HG03175 (cell line): ENCODE measurements at regions not wholly inside any gene's neighbourhood (a gene's known extent, or its start where the extent isn't known, plus 50 kb on each side); places are given as distances from the start of the nearest gene placed in this dataset.
"Not testable (repeated sequence)": the region's sequence is repeated elsewhere in the genome, so short reads cannot be mapped to it uniquely, and the experiment has no call there.

Experiments used
- ATAC-seq: cut with Tn5 transposase; IDR thresholded peaks from one replicate; pipeline ENCODE4 v1.9.1; 2021; ENCODE audit warnings: mild to moderate bottlenecking, moderate library complexity; ENCODE audit not compliant: unreplicated experiment

DNA sequence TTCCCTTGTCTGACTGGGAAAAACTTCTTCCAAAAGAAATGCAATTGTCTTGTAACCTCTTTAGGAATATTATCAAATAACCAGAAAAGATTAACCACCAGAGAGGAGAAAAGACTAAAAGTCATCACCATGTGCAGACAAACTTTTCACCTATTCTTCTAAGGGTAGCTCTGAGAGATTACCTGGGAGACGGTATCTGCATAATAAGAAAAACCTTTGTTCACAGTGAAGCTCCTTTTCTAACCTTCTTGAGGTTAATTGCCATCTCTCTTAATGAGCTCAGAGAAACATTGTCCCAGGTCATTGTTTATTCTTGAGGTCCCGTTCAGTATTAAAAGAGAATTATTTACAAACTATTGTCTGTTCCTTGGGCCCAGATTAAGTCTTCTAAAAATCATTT is 1091.2 kb upstream of the LRRTM1 start:
- no peak for ATAC-seq

DNA sequence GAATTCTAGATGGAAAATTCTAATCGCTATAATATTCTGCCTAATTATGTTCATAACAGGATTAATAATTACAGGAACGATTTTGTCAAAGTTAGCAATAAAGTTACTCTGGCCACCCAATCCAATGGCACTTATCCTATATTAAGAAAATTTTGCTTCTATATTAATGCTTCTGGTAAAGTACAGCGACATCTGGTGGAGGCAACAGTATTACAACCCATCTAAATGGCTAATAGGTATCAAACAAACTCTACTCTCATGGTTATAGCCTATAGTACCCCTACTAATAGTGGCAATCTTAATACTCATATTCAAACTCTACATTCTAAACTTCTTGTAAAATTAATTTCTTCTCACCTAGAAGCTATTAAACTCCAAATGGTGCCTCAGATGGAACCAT is 1084.7 kb upstream of the LRRTM1 start:
- no peak for ATAC-seq

DNA sequence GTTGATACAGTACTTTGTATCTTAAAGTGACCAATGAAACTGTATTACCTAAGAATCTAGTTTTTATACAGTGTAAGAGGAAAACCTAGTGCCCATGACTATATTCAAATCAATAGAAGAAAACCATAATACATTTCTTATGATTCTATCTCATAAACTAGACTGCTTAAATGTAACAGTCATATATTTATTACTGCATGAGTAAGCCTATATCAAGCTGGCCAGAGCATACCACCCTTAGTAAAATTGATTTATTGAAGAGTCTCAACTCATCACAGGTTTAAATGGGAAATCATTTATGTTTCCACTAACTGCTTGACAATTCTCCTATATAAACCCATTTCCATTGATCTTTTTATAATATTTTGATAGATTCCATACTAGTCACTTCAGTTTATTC is 1059.2 kb upstream of the LRRTM1 start:
- no peak for ATAC-seq

DNA sequence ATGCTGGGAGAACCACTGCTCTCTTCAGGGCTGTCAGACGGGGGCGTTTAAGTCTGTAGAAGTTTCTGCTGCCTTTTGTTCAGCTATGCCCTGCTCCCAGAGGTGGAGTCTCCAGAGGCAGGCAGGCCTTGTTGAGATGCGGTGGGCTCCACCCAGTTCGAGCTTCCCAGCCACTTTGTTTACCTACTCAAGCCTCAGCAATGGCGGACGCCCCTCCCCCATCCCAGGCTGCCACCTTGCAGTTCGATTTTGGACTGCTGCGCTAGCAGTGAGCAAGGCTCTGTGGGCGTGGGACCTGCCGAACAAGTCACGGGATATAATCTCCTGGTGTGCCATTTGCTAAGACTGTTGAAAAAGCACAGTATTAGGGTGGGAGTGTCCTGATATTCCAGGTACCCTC is 1057.9 kb upstream of the LRRTM1 start:
- ATAC-seq: not testable (repeated sequence)

DNA sequence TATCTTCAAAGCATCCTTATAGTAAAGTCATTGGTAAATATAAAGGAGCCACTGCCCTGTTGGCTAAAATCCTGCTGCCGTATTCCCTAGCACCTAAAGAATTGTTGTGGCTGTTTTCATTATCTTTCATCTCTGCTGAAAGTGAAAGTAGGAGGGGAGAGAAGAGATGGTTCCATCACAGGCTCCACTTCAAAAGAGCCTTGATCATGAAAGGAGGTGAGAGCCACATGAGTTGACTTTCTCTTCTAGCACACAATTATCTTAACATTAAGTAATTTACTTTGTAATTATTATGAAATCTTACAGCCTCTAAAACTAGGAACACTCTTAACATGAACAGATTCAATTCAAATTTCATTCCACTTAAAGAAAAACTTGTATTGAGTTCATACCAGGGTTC is 1050.9 kb upstream of the LRRTM1 start:
- no peak for ATAC-seq

DNA sequence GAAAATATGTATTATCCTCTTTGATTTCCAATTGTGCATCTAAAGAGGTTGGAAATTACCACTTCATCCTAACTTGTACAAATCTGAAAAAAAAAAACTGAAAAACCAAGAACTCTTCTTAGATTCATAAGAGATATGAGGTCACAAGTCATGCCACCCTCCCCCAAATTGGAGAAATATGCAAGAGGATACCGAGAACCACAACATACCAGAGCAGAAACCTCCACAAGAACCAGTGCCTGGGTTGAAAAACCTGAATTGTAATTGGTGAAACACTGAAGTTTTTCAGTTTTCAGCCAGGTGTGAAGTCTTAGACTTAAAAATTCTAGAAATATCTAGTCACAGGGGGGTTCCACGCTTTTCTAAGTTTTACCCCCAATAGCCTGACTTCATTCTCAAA is 1029.5 kb upstream of the LRRTM1 start:
- ATAC-seq: no peak

DNA sequence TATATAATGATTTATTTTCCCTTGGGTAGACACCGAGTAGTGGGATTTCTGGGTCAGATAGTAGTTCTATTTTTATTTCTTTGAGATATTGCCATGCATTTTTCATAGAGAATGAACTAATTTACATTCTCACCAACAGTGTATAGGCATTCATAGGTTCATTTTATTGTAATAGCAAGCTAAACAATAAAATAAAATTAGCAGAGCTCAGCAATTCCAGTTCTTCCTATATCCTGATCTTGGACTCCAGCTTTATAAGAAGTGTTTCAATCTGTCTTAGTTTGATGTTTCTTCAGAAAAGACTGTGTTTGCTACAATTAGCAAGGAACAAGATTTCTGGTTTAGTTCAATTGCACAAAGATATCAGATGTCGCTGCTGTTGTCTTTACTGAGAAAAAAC is 1024.4 kb upstream of the LRRTM1 start:
- ATAC-seq: no peak

DNA sequence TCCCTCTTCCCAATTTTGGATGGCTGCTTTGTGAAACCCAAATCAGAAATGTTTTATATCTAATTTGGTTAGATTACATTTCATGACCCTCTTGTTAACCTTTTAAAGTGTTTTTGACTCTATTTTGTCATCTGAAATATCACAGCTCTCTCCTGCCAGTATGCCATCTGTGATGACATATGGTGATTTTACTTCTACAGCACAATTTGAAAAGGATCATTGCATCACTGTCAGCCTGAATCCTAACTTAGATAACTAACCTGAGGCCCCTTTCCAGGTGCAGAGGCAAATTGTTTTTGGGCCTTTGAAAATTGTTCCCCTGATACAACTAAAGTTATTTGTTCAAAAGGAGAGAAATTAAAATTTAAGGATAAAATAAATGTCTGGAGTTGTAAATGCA is 1023.4 kb upstream of the LRRTM1 start:
- ATAC-seq: no peak

DNA sequence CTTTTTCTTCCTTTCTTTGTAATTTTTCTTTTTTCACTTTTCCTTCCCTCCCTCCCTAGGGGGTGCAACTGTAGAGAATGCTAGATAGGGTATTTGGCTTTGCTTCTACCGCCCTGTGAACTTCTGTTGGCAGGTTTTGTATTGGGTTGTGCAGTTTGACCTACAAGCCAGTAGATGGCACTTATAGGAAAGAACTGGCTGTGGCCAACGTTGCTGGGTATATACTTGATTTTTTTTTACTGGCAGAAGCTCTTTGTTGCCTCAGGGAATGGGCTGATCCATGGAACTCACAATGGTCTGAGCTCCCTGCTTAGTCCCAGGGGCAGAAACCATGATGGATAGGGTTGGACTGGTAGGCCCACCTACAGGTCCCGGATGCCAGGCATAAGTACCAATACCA is 1019.5 kb upstream of the LRRTM1 start:
- ATAC-seq: no peak

DNA sequence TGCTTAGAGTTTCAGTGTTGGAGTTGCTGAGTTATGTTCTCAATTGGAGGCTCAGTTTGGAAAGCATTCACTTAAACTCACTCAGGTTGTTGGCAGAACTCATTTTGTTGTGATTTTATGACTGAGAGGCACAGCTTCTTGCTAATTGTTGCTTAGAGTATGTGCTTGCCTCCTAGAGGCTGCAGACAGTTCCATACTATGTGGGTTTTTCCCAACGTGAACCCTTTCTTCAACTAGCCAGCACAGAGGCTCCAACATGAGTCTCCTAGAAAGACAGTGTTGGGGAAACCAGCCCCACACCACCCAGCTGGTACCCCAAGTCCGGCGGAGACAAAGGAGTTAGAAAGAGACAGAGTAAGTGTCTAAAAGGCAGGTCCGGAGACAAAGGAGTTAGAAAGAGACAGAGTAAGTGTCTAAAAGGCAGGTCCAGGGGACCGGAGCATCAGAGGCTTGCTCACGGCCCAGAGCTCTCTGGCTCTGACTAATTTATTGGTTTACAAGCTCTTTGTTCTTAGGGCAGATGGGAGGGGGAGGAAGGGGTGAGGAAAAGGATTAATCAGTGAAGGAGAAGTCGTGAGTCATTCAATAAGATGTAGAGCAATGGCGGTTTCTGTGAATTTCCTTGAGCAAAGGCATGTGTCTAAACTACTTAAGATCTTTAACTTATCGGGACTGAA is 999.7 kb upstream of the LRRTM1 start:
- ATAC-seq: no peak

DNA sequence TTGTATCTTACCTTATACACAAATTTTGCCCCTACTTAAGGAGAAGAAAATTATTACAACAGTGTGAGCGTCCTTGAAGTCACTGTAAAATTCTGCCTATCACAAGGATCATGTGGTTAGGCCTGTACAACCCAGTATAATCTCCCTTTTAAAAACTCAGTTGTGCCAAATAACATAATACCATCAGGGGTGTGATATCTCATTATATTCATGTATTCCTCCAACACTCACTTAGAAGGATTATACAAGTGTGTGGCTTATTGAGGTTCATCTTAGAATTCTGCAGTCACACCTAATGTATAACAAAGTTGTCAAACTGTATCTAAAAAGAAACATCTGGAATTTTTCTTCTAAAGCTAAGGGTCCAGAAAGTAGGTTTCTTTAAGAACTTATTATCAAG is 998.8 kb upstream of the LRRTM1 start:
- ATAC-seq: no peak

DNA sequence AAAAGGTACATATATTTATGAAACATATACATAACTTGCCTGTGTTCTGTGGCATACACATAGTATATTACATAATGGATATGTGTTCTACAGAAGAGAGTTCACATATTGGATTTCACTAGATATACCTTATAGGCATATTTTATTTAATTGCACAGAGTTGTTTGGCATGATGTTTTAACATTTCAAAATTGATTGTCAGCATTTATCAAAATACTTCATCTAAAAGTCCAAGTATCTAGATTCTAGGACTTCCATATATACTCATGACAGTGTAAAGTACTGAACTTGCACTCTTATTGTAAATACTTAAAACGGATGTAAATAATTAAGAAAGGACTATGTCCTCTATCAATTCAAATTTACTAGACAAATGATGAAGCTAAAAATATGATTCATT is 995.3 kb upstream of the LRRTM1 start:
- no peak for ATAC-seq

DNA sequence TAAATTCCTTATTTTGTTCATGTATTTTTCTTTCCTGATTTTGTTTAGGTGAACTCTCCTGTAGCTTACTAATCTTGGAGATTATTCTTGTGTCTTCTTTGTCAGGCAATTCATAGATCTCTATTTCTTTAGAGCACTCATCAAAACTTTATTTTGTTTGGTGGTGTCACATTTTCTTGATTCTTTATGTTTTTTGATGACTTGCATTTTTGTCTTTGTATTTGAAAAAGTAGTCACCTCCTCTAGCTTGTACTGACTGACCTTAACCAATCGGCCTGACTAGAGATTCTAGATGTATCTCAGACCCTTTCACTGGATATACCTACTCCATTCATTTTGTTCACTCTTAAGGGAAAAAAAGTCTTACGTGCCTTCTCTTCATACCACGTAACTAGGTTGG is 986.3 kb upstream of the LRRTM1 start:
- no peak for ATAC-seq

DNA sequence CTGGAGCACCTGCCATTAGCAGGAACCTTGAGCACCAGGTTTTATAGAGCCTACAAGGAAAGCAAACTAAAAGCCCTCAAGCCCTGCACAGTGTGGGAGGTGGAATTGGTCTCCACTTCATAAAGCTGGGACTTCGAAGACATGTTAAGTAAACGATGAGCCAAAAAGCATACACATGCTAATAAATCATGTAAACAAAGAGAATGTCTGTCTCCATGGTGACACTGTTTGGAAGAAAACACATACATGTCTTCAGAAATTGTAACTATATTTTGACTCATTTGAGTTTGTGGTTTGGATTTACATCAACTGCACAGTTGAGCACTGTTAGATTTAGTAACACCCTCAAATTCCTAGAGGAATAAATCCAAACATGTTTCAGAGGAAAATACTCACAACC is 978.5 kb upstream of the LRRTM1 start:
- ATAC-seq: no peak

DNA sequence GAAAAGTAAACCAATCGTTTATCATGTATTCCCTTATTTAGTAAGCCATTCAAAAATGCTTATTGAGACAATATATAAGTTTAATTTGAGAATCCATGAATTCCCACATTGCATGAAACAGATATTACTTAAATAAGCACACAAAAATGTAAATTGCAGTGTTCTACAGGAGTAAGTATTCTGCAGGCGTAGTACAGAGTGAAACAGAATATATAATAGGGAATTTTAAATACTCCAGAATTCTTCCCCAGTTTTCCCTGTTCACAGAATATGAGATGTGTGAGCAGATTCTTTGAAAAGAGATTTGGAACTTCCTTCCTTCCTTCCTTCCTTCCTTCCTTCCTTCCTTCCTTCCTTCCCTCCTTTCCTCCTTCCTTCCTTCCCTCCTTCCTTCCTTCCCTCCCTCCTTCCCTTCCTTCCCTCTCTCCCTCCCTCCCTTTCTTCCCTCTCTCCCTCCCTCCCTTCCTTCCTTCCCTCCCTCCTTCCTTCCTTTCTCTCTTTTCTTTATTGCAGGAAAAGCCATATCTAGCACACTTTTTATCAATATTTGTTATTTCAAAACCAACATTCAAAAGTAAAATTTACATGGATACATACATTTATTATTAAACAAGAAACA is 977.7 kb upstream of the LRRTM1 start:
- ATAC-seq: no peak

DNA sequence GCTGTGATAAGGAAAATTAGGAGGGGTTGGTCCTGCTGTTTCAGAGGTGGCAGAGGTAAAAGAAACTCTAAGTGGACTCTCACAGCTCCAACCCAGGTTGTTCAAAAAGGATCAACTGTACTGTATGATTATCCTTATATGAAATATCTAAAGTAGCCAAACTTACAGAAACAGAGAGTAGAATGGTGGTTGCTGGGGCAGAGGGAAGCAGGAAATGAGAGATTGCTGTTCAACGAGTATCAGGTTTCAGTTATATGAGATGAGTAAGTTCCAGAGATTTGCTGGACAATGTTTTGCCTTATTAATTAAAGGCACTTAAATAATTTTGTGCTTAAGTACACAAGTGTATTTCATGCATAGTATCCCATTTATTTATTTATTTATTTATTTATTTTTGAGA is 972.0 kb upstream of the LRRTM1 start:
- ATAC-seq: no peak

DNA sequence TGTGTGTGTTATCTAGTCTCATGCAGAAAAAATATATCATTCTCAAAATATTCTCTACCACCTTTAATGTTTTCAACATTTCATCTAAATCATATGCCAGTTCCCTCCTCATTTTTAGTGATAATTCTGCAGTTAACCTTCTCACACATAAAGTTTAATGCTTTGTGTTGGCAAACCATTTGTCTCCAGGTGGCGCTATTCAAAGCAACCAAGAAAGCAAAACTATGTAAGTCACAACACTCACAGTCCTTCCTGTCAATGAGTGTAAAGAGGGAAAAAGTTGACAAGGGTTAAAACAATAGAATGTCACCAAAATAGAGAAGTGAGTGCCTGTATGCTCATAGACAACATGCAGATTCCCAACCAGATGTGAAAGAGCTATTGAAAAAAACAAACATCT is 961.6 kb upstream of the LRRTM1 start:
- ATAC-seq: no peak

DNA sequence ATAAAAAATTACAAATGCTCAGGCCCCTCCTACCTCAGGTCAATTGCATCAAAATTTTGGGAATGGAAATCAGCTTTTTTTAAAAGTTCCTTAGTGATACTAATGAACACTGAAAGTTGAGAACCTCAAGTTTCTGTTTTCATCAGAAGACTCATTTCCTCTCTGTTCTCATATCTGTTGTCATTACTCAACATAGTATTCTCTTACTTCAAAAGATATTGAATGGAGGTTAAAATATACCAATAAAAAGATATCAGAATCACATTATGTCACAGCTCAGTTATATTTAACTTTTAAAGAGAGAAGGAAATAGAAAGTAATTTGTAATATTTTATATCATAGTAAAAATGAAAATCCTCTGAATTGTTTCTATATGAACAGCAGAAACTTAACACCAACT is 959.4 kb upstream of the LRRTM1 start:
- no peak for ATAC-seq

DNA sequence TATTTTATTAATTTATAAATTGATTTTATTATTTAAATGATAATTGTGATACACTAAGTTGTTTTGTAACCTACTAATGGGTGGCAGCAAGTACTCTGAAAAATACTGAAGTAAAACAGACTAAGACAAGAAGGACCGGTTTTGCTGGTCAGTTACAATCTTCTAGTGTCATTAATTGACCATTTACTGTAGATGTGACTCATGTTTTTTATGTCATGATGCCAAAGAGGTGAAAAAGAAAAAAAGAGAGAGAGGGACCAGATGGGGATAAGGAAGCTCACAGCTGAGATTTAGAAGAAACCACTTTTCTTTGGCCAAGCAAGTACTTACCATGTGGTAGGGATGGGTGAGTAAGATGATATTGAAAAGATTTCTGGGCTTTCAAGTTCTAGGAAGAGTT is 955.8 kb upstream of the LRRTM1 start:
- ATAC-seq: no peak

DNA sequence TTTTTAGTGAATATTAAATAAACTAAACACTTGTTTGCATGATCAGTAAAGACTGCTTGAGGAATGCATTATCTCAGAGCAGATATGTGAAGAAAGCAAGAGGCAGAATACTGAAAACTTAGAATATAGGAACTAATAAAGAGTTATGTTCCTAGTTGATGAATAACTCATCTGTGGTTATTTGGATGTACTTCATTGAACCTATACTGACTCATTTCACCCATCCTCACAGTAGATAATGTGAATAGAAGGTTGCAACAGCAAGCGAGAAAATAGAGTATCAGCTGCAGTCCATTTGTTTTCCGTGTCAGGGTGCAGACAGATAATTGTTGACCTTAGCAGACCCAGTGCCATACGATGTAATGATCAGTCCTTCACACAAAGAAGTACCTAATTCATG is 945.7 kb upstream of the LRRTM1 start:
- ATAC-seq: no peak

DNA sequence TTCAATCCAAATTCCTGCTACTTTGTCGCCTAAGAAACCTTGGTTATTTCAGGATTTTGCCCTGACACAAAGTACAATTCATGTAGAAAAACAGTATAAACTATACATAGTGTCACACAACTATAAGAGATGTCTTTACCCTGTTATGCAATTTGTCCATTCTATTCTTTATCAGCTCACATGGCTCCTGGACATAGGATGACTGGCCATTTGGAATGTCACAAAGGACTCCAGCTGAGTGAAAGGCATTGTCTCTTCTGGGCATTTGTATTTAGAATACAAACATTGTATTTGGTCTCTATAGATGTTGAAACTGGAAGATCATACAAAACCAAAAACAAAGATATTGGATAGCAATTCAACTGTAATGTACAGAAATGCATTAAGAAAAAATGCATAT is 944.6 kb upstream of the LRRTM1 start:
- ATAC-seq: no peak

DNA sequence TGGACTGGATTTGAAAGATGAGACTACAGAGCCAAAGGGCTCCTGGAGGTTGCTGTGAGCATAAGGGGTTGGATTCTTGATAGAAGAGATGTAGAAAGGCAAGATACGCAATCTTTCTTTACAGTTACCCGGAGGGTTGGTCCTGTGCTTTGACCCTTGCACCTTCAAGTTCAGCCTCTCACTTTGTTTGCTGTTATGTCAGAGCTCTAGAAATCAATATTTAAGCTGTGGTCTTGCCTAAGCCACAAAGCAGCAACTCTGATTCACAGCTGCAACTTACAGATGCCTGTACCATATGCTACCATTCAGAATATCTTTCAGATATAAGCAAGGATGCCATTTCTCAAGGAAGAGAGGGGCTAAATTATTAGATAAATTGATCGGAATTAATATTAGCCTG is 943.1 kb upstream of the LRRTM1 start:
- ATAC-seq: no peak

DNA sequence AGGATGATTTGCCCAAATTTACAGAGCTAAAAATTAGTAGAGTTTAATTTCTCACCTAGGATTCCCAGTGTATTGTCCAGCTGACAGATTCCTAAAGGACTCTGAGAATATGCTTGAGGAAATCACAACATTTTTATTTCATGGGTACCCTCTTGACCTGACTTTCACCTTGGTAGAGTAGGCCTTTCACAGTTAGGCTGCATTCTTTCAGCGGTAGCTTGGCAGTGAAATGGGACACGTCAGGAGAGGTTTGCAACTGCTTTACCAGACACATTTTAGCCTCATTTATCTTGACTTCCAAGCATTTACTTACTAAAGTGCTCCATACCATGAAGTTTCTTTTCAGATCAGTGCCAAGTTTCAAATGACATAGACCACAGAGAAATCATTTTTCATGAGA is 937.9 kb upstream of the LRRTM1 start:
- ATAC-seq: no peak
